Coronary artery (tissue), 2 donors: ENCODE measurements at regions not wholly inside any gene's neighbourhood (a gene's known extent, or its start where the extent isn't known, plus 50 kb on each side); places are given as distances from the start of the nearest gene placed in this dataset.

ENCODE experiments used
- DNase-seq: peaks from one replicate; pipeline ENCODE4 v3.0.0-alpha.2; 2017; ENCODE audit warnings: low spot score
- H3K27ac ChIP-seq, 2 donors: fragments of 200-600 bp; sonication (generic); one replicate each; pipeline ENCODE4 v1.5.1; 2016 to 2019
- H3K4me3 ChIP-seq: fragments of 200-600 bp; sonication (generic); 2 replicates; pipeline ENCODE4 v1.5.1; 2016; ENCODE audit warnings: mild to moderate bottlenecking, moderate library complexity
- TF ChIP-seq, protein P1 (sequence below): fragments of 200-600 bp; sonication (generic); IDR thresholded peaks from one replicate; pipeline ENCODE4 v1.5.1; 2019; ENCODE audit warnings: antibody characterized with exemption

DNA sequence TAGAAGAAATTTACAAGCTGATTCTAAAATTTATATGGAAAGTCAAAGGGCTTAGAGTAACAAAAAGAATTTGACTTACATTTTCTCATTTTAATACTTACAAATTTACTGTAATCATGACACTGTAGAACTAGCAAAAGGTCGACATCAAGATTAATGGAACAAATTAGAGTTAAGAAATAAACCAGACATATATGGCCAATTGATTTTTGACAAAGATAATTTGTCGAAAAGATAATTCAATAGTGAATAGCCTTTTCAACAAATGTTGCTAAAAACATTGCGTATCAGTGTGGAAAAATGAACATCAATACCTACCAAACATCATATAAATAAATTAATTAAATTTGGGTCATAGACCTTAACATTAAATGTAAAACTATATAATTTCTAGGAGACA lies 955.5 kb upstream of the AUTS2 start:
- DNase-seq, result no peak
- Histone ChIP-seq H3K27ac (no peak overlapping the region), H3K4me3 (no peak overlapping the region)
- TF ChIP-seq, protein P1, sequence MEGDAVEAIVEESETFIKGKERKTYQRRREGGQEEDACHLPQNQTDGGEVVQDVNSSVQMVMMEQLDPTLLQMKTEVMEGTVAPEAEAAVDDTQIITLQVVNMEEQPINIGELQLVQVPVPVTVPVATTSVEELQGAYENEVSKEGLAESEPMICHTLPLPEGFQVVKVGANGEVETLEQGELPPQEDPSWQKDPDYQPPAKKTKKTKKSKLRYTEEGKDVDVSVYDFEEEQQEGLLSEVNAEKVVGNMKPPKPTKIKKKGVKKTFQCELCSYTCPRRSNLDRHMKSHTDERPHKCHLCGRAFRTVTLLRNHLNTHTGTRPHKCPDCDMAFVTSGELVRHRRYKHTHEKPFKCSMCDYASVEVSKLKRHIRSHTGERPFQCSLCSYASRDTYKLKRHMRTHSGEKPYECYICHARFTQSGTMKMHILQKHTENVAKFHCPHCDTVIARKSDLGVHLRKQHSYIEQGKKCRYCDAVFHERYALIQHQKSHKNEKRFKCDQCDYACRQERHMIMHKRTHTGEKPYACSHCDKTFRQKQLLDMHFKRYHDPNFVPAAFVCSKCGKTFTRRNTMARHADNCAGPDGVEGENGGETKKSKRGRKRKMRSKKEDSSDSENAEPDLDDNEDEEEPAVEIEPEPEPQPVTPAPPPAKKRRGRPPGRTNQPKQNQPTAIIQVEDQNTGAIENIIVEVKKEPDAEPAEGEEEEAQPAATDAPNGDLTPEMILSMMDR, result no peak

DNA sequence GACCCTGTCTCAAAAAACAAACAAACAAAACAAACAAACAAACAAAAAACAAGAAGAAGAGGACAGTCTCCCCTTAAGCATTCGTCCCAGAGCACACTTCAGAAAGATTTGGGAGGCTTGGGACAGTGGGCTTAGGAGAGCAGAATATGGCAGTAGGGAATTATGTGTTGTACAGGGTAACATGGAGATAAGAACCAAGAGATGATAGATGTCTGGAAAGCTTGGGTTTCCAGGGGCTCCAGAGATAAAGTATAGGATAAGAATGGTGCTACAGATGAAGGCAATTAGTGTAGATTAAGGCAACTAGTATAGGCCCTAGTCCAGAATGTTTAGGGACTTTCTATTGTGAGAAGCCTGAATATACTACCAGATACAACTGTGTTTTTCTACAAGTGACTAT lies 934.9 kb upstream of the AUTS2 start:
- TF ChIP-seq, protein P1, result no peak
- DNase-seq, result no peak
- Histone ChIP-seq H3K27ac (no peak overlapping the region), H3K4me3 (no peak overlapping the region)

DNA sequence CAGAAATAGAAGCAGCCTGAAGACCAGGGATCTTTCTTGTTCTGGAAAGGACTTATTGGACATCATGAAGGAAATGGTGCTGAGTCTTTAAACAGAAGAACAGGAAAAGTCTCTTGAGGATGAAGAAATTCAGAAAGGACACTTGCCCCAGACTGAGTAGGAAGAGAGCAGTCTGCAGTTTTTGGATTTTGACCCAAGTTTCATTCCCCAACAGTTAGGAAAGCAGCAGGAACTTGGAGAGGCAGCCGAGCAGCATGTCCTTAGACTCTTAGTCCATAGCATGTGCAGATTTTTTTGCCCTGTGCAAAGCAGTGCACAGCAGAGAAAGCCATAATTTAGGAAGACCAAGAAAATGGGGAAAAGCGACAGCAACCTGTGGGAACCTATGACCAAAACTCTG lies 927.2 kb upstream of the AUTS2 start:
- DNase-seq, result no peak
- no peak overlapping the region for H3K4me3 ChIP-seq
- no peak overlapping the region for H3K27ac ChIP-seq
- TF ChIP-seq, protein P1, result no peak

DNA sequence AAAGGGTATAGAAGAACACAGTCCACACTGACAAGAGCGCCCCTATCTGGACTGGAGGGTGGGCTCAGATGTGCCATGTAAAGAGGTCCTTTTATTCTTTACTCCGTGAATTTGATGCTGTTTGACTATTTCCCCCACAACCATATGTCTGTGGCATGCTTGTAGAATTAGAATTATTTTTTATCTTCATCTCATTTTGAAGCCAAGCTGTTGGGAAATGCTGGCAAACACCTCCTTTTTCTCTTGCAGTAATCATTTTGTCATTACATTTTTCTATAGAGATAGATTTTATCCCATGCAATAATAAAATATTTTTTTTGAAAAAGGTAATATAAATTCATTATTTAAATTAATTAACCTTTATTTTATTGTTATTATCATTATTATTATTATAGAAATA lies 926.6 kb upstream of the AUTS2 start:
- no peak for DNase-seq
- no peak overlapping the region for H3K27ac ChIP-seq
- TF ChIP-seq, protein P1, result no peak
- no peak overlapping the region for H3K4me3 ChIP-seq

DNA sequence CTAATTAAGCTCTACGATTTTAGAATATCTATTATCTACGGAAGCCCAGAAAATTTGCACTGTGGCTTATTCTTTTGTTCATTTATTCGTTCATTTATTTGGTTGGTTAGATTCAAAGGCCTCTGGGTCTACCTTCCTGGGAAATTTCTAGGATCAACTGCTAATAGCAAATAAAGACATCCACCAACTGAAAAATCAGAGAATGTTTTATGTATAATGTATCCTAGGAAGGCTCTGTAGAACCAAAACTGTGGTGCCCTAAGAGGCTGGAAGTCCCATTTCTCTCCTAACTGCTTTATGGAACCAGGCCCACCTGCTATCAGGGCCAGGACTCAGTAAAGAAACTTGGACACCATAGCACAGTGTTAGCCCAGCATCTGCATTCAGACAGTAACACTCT lies 923.4 kb upstream of the AUTS2 start:
- DNase-seq, result no peak
- Histone ChIP-seq H3K4me3 (no peak overlapping the region), H3K27ac (no peak overlapping the region)
- TF ChIP-seq, protein P1, result no peak

DNA sequence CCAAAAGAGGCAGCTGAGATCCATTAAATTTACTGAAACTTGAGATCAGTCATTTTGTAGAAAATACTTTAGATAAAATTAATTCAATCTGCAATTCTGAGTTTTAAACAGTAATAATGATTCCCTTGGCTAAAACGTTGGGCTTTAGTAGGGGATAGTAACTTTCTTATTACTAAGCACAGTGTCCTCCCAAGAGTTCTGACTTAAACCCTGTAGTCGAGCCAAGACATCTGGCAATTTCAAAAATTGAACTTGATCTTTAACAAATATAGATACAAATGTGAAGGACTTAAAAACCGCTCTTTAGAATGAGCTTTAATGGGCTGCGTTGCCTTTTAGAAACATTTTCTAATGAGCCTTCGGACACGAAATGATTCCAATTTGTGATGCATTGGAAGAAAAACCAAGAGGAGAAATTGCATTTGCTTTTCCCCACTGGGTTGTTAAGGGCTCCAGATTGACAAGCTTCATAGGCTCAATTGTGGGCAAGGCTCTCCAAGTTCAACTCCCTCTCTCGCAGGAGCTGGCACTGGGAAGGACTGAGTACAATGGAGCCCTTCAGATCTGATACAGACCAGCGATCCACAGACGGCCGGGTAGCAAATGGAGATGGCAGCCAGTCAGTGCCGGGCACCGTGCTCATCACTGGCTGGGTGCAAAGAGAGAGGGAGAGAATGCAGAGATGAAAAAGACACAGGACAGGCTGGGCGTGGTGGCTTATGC lies 921.3 kb upstream of the AUTS2 start:
- H3K4me3 ChIP-seq, result no peak overlapping the region
- no peak overlapping the region for H3K27ac ChIP-seq
- TF ChIP-seq, protein P1, result no peak
- DNase-seq, result no peak

DNA sequence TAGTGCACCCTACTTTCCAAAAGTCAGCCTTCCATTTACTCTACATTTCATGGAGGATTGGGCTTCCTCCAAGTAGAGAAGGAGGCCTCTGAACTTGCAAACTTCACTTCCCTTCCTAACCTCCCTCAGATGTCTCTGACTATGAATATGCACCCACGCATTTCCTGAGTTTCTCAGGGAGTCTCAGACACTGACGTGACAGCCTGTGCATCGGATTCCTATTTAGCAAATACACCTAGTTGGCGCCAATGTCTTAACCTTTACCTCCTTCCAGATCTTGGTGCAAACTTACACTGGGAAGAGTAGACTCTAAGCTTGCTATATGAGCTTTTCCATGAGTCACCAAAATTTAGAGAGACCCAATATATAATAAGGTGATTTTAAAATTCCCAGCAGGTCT lies 920.1 kb upstream of the AUTS2 start:
- TF ChIP-seq, protein P1, result no peak
- DNase-seq, result no peak
- Histone ChIP-seq H3K27ac (no peak overlapping the region), H3K4me3 (no peak overlapping the region)
